HEK293 (cell line): ENCODE measurements at regions not wholly inside any gene's neighbourhood (a gene's known extent, or its start where the extent isn't known, plus 50 kb on each side); places are given as distances from the start of the nearest gene placed in this dataset.

Experiments used
- CTCF ChIA-PET: fragments of 350-600 bp; formaldehyde crosslinking; extraction: SDS; loops from one replicate; lab custom pipeline; 2021; ENCODE audit warnings: antibody characterized with exemption; lab: Yijun Ruan, JAX
- POLR2A ChIA-PET: fragments of 300-600 bp; formaldehyde crosslinking; extraction: SDS; loops from one replicate; lab custom pipeline; 2020; ENCODE audit warnings: antibody characterized with exemption, inconsistent platforms; lab: Yijun Ruan, JAX
- H3K27ac ChIP-seq: fragments of 200-500 bp; sonication (Bioruptor generic); 2 replicates; pipeline ENCODE4 v1.5.1; 2014; ENCODE audit warnings: low read depth, low read length, control low read depth, inconsistent platforms; ENCODE audit errors: extremely low read depth
- H3K36me3 ChIP-seq, 2 experiments: fragments of 200-500 bp in 1 of 2; sonication (Bioruptor generic) in 1 of 2; 1 replicate in 1 of 2; 2 replicates in 1 of 2; pipeline ENCODE4 v1.5.1; 2014 to 2017; ENCODE audit warnings: inconsistent platforms in 2 of 2, low read length in 2 of 2; ENCODE audit not compliant: control insufficient read depth in 2 of 2, insufficient read depth in 1 of 2
- H3K4me1 ChIP-seq: fragments of 200-500 bp; sonication (Bioruptor generic); 2 replicates; pipeline ENCODE4 v1.5.1; 2014; ENCODE audit warnings: mild to moderate bottlenecking, low read length, inconsistent platforms; ENCODE audit not compliant: control insufficient read depth, insufficient read depth
- H3K4me3 ChIP-seq: 2 replicates; pipeline ENCODE4 v1.5.1; 2011; ENCODE audit warnings: low read depth, mild to moderate bottlenecking, control low read depth, low read length, moderate library complexity
- H3K9me3 ChIP-seq: fragments of 200-500 bp; sonication (Bioruptor generic); 2 replicates; pipeline ENCODE4 v1.5.1; 2014; ENCODE audit warnings: low read depth, low read length, inconsistent platforms; ENCODE audit not compliant: control insufficient read depth, insufficient read depth
- BCL11A ChIP-seq: fragments of 450-650 bp; formaldehyde crosslinking; IDR thresholded peaks from 2 replicates; pipeline ENCODE4 v1.5.1; 2016; ENCODE audit warnings: low read depth, missing biosample characterization, missing genetic modification characterization
- FEZF1 ChIP-seq: fragments of 450-650 bp; formaldehyde crosslinking; IDR thresholded peaks from 2 replicates; pipeline ENCODE4 v1.5.1; 2016; ENCODE audit warnings: missing biosample characterization, missing genetic modification characterization
- GLI2 ChIP-seq: fragments of 450-650 bp; formaldehyde crosslinking; IDR thresholded peaks from 2 replicates; pipeline ENCODE4; 2017; ENCODE audit warnings: missing biosample characterization, missing genetic modification characterization, low read depth, borderline replicate concordance
- KLF7 ChIP-seq: fragments of 450-650 bp; formaldehyde crosslinking; IDR thresholded peaks from 2 replicates; pipeline ENCODE4 v1.5.1; 2016; ENCODE audit warnings: missing biosample characterization, missing genetic modification characterization, borderline replicate concordance
- PRDM4 ChIP-seq: fragments of 450-650 bp; formaldehyde crosslinking; IDR thresholded peaks from 2 replicates; pipeline ENCODE4 v1.5.1; 2017; ENCODE audit warnings: missing biosample characterization, missing genetic modification characterization
- SCRT2 ChIP-seq: fragments of 450-650 bp; formaldehyde crosslinking; IDR thresholded peaks from 2 replicates; pipeline ENCODE4 v1.5.1; 2016; ENCODE audit warnings: missing biosample characterization, missing genetic modification characterization
- SP3 ChIP-seq: fragments of 450-650 bp; formaldehyde crosslinking; IDR thresholded peaks from 2 replicates; pipeline ENCODE4 v1.5.1; 2016; ENCODE audit warnings: missing biosample characterization, missing genetic modification characterization
- TRIM28 ChIP-seq: IDR thresholded peaks from 2 replicates; pipeline ENCODE4 v1.6.1; 2011; ENCODE audit warnings: low read length, control low read depth, borderline replicate concordance
- WT1 ChIP-seq: fragments of 450-650 bp; formaldehyde crosslinking; IDR thresholded peaks from 2 replicates; pipeline ENCODE4 v1.5.1; 2016; ENCODE audit warnings: missing biosample characterization, missing genetic modification characterization
- ZBTB20 ChIP-seq: fragments of 450-650 bp; formaldehyde crosslinking; IDR thresholded peaks from 2 replicates; pipeline ENCODE4 v1.5.1; 2016; ENCODE audit warnings: missing biosample characterization, missing genetic modification characterization
- ZBTB49 ChIP-seq: fragments of 450-650 bp; formaldehyde crosslinking; IDR thresholded peaks from 2 replicates; pipeline ENCODE4 v1.5.1; 2016; ENCODE audit warnings: missing biosample characterization, missing genetic modification characterization, low read depth
- ZIC2 ChIP-seq: fragments of 450-650 bp; formaldehyde crosslinking; IDR thresholded peaks from 2 replicates; pipeline ENCODE4 v1.5.1; 2016; ENCODE audit warnings: missing biosample characterization, missing genetic modification characterization
- ZNF146 ChIP-seq: fragments of 450-650 bp; formaldehyde crosslinking; IDR thresholded peaks from 2 replicates; pipeline ENCODE4 v1.5.1; 2016; ENCODE audit warnings: missing biosample characterization, missing genetic modification characterization
- ZNF148 ChIP-seq: fragments of 450-650 bp; formaldehyde crosslinking; IDR thresholded peaks from 2 replicates; pipeline ENCODE4 v1.5.0; 2017; ENCODE audit warnings: missing biosample characterization, missing genetic modification characterization, borderline replicate concordance
- ZNF175 ChIP-seq: fragments of 450-650 bp; formaldehyde crosslinking; IDR thresholded peaks from 2 replicates; pipeline ENCODE4 v1.5.1; 2016; ENCODE audit warnings: missing biosample characterization, missing genetic modification characterization
- ZNF221 ChIP-seq: fragments of 450-650 bp; formaldehyde crosslinking; IDR thresholded peaks from 2 replicates; pipeline ENCODE4 v1.5.1; 2017; ENCODE audit warnings: missing biosample characterization, missing genetic modification characterization, borderline replicate concordance
- ZNF26 ChIP-seq: fragments of 450-650 bp; formaldehyde crosslinking; IDR thresholded peaks from 2 replicates; pipeline ENCODE4 v1.5.1; 2016; ENCODE audit warnings: missing biosample characterization, missing genetic modification characterization
- ZNF280C ChIP-seq: fragments of 450-650 bp; formaldehyde crosslinking; IDR thresholded peaks from 2 replicates; pipeline ENCODE4 v1.5.1; 2016; ENCODE audit warnings: missing biosample characterization, missing genetic modification characterization
- ZNF394 ChIP-seq: fragments of 450-650 bp; formaldehyde crosslinking; IDR thresholded peaks from 2 replicates; pipeline ENCODE4 v1.5.1; 2016; ENCODE audit warnings: missing biosample characterization, missing genetic modification characterization, mild to moderate bottlenecking, moderate library complexity, borderline replicate concordance
- ZNF658 ChIP-seq: fragments of 450-650 bp; formaldehyde crosslinking; IDR thresholded peaks from 2 replicates; pipeline ENCODE4; 2016; ENCODE audit warnings: missing biosample characterization, missing genetic modification characterization
- ZNF670 ChIP-seq: fragments of 450-650 bp; formaldehyde crosslinking; IDR thresholded peaks from 2 replicates; pipeline ENCODE4 v1.5.1; 2016; ENCODE audit warnings: missing biosample characterization, missing genetic modification characterization, low read depth

- TF ChIP-seq PRDM4 (no peak), ZNF658 (tag by site-specific recombination) (no peak), TRIM28 (no peak), FEZF1 (tag by site-specific recombination) (no peak), ZNF280C (tag by site-specific recombination) (no peak)
These were observed 545.6 kb upstream of the WWC1 start (continued) for GRCh38 chr5:167745868-167746267.

- Histone ChIP-seq H3K9me3 (no peaks in the 10 kb centered on the region), H3K27ac (no peak overlapping the region), H3K36me3 (no peaks in the 10 kb centered on the region), H3K4me3 (no peak overlapping the region)
- POLR2A ChIA-PET = no interaction called here
- CTCF ChIA-PET = no interaction called here
- TF ChIP-seq ZNF394 (no peak), SCRT2 (no peak), ZNF148 (no peak), KLF7 (tag by site-specific recombination) (no peak), SP3 (tag by site-specific recombination) (no peak), ZBTB20 (tag by site-specific recombination) (no peak), ZNF26 (tag by site-specific recombination) (no peak), ZBTB49 (tag by site-specific recombination) (no peak), BCL11A (tag by site-specific recombination) (no peak), GLI2 (no peak), ZNF221 (tag by site-specific recombination) (no peak), ZIC2 (tag by site-specific recombination) (no peak), ZNF146 (tag by site-specific recombination) (no peak), ZNF670 (tag by site-specific recombination) (no peak), ZNF175 (tag by site-specific recombination) (no peak), WT1 (no peak)
- TF ChIP-seq, all 188 proteins: peak for 0
- no peaks in the 10 kb centered on the region for H3K4me1 ChIP-seq
These were observed 540.9 kb upstream of the WWC1 start for GRCh38 chr5:167750586-167750985.
